Activated CD4-positive, alpha-beta T cell treated with anti-CD3 and anti-CD28 coated beads, Interleukin-2, amount 50 U/mL, for 24 hours (primary cell): ENCODE measurements at regions not wholly inside any gene's neighbourhood (a gene's known extent, or its start where the extent isn't known, plus 50 kb on each side); places are given as distances from the start of the nearest gene placed in this dataset.

Source experiments
- DNase-seq, 2 donors: peaks; one replicate each; pipeline ENCODE4 v3.0.0-alpha.2; 2020; ENCODE audit warnings: low read depth in 1 of 2, low spot score in 1 of 2

DNA sequence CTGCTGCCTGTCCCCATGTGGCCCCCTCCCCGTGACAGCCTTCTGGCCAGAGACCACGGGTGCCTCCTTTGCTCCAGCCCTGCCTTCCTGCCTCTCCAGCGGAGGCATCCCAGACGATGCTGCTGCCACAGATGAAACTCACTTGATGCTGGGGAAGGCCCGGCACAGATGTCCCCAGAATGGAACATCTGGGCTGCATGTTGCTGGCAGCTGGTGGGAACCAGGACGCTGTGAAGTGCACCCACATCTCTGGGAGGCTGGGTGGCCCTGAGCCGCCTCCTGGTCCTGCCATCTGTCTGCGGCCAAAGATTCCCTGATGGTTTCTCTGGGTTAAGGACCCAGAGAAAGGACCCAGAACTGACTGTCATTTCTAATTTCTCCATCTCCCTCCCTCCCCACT, 51.9 kb upstream of the PTPRS start:
- DNase-seq: no peak

DNA sequence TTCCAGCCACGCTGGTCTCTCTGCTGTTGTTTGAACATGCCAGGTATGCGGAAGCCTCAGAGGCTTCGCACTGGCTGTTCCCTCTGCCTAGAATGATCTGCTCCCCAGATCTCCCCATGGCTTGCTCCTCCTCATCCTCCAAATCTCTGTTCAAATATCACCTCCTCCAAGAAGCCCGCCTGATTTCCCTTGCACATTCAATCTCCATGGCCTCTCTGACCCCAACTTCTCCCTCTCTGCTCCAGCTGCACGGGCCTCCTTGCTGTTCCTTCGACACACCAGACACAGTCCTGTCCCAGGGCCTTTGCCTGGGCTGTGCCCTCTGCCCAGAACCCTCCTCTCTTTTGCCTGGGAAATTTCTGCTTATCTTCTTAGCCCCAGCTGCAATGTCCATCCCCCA, 52.5 kb upstream of the PTPRS start:
- DNase-seq: no peak

DNA sequence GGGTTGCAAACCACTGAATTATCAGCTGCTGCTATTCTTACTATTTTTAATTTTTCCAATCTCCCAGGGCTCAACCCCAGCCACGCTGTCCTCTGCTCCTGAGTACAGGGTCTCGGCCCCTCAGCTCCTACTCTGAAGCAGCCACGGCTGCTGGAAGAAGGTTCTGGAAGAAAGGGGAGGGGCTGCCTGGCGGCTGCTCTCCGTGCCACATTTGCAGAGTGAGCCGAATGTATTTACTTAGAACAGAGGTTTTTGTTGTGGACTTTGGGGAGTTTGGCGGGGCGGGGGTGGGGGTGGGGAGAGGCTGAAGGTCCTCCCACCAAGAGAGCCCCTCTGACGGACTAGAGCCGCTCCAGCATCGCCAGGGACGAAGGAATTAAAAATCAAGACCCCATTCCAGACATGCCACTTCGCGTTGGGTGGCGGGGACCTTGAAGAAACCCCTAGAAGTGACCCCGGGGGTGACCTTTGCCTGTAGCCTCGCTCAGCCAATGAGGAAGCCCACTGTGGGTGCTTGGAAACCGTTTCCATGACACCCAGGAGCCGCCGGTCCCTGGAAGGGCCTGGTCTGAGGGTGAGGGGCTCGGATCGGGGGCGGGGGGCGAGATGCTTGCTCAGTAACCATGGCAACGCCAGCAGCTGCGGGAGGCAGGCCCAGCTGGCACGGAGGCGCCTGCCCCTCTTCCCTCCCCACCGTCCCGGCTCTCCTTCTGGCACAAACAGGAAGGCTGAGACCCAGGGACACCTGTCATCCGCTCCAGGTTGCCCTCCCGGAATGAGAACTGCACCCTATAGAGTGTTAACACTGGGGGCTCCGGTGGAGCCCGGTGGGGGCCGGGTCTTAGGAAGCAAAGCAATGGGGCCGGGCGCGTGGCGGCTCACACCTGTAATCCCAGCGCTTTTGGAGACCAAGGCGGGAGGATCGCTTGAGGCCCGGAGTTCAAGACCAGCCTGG, 54.2 kb upstream of the PTPRS start:
- no peak for DNase-seq

DNA sequence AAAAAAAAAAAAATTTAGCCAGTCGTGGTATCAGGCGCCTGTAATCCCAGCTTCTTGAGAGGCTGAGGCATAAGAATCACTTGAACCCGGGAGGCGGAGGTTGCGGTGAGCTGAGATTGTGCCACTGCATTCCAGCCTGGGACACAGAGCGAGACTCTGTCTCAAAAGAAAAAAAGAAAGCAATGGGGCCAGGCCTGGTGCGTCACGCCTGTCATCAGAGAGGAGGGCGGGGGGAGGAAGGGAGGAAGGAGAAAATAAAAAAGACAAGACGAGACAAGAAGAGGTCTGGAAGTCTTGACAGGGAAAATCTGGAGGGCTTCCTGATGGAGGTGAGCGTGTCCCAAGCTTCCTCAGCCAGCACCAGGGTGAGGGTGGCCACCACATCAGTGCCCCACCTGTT, 54.9 kb upstream of the PTPRS start:
- DNase-seq: no peak

DNA sequence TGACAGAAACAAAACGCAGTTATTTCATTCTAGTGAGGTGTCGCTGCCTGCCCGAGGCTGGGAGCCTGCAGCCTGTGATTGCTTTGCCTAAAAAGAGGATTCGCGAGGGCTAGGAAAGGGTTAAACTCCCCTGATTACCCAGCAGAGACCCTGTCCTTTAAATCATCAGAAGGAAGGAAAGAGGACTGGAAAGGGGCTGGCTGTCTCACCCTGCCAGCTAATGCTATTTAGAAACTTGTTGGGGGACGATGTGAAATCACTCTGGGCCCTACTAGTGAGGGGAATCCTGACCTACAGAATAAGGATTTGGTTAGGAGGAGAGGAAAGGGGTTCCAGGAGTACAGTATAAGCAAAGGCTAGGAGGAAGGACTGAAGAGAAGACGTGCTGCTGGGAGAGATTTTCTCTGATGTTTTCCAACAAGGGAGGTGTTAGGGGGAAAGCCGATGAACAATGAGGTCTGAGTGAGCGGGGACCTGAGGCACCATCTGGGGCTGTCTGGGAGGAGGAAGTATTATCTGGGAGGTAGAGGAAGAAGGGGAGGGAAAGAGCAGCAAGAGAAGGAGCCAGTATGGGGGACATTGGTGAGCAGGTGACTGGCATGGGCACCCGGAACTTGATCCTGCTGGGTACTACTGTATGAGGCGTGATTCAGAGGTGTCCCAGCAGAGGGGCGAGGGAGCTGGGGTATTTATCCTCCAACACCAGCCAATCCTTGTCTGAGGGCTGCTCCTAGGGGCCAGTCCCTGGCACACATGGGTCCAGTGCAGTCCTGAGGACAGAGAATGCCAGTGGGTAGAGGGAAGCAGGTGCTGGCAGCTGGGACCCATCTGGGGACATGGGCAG, 55.7 kb upstream of the PTPRS start:
- no peak for DNase-seq

DNA sequence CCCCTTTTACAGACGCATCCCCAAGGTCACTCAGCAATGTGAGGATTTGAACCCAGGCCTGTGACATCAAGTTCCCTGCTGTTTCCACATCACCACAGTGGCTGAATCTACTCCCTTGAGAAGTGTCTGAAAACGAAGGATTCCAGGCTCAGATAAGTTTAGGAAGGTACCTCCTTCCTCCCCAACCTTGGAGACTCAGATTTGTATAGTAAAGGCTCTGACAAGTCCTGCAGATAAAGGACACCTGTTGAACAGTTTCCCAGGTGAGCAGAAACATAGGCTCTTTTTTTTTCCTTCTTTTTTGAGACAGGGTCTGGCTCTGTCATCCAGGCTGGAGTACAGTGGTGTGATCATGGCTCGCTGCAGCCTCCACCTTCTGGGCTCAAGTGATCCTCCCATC, 56.4 kb upstream of the PTPRS start:
- no peak for DNase-seq

DNA sequence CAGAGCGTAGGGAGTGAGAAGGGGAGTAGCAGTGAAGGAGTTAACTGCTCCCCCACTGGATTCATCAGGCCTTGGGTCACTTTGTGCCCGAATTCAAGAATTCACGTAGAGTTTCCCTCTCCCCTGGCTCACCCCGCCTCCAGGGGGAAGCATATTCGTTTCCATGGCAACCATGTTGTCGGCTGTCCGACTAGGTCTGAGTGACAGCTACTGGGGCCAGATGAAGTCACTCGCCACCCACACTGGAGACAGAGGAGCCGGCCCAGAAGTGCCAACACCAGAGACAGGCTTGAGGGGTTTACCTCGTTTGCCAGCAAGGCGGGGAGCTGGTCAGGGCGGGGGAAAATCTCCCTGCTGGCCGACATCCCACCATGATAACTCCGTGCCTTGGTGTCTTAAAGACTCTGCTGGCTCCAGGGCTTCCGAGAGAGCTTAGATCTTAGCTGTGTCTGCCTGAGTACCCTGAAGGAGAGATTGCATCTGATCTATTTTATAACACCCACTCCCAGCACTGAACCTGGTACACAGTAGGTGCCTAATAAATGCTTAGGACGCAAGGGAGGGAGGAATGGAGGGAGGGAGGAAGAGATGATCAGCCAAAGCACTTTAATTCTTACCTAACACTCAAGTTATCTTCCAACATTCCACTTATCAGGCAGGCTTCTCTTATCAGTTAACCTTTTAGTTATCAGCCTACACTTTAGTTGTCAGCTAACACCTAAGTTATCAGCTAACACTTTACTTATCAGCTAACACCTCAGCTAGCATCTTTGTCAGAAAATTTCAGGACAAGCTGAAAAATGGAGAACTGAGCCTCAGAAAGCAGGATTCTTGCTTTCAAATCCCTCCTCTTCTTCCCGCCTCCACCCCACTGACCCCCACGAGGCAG, 57.2 kb upstream of the ZNRF4 start:
- no peak for DNase-seq

DNA sequence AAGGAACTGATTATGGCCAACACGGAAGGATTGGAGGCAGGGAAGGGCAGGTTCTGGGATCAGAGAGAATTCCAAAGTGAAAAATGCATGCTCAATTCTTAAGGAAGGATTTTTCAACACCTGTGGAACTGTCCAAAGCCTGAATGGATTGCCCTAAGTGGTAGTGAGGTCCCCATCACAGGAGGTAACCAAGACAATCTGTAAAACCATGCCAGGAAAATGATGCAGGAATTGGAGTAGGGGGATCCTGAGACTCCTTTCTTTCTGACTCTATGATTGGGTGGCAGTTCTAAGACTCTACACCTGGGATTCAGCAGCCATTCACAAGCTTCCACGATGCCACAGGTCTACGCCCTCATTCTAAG, 56.5 kb upstream of the ZNRF4 start:
- no peak for DNase-seq

DNA sequence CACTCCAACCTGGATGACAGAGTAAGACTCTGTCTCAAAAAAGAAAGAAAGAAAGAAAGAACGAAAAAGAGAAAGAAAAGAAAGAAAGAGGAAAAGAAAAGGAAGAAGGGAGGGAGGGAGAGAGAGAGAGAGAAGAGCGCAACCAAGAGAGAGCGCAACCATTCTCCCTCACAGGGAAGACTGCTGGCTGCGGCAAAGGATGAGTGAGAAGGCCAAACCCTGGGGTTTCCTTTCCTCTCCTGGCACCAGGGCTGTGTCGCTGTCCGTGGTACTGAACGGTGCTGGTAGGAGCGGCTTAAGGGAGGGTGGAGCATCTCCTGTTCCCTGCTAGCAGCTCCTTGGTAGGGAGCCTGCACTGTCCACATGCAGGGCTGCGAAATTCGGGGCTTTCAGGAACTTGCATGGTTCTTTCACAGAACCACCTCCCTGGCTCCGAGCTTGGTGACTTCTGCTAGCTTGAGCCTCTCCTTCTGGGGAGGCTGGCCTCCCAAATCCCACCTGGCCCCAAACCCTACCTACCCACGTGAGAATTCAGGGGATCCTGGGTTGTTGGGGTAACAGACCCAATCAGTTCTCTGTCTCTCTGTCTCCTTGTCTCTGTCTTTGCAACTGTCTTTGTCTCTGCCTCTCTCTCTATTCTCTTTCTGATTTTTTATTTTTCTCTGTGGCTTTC, 51.1 kb upstream of the ZNRF4 start:
- peak; percentile 13 to 39 for DNase-seq
